22Rv1 (cell line): ENCODE measurements at regions not wholly inside any gene's neighbourhood (a gene's known extent, or its start where the extent isn't known, plus 50 kb on each side); places are given as distances from the start of the nearest gene placed in this dataset.

Experiments
- H3K27ac ChIP-seq: fragments of 450-650 bp; 2 replicates; pipeline ENCODE4 v1.5.1; 2017
- CTCF ChIP-seq: fragments of 450-650 bp; IDR thresholded peaks from 2 replicates; pipeline ENCODE4 v1.5.1; 2017; ENCODE audit warnings: mild to moderate bottlenecking
- ZFX ChIP-seq: fragments of 450-650 bp; IDR thresholded peaks from 2 replicates; pipeline ENCODE4 v1.6.1; 2017; ENCODE audit warnings: antibody characterized with exemption, borderline replicate concordance

- TF ChIP-seq ZFX (no peak), CTCF (no peak)
These were observed 120.2 kb downstream of the INHBB start for GRCh38 chr2:120465989-120466703.

GRCh38 chr2:120466704-120467054 lies 120.7 kb downstream of the INHBB start:
- H3K27ac ChIP-seq = no peak overlapping the region
- TF ChIP-seq ZFX = no peak
- TF ChIP-seq CTCF = no peak

More at GRCh38 chr2:120465989-120466703, 120.2 kb downstream of the INHBB start:
- H3K27ac ChIP-seq = no peak overlapping the region

GRCh38 chr2:120468136-120468535 lies 122.2 kb downstream of the INHBB start:
- H3K27ac ChIP-seq = no peak overlapping the region
- TF ChIP-seq ZFX (no peak), CTCF (no peak)

GRCh38 chr2:120469426-120469825 lies 123.5 kb downstream of the INHBB start:
- TF ChIP-seq ZFX (no peak), CTCF (no peak)
- peak overlapping the region; percentile 67 for H3K27ac ChIP-seq

GRCh38 chr2:120470041-120470965 lies 124.4 kb downstream of the INHBB start:
- TF ChIP-seq CTCF (no peak), ZFX (no peak)
- peak overlapping the region; percentile 67 for H3K27ac ChIP-seq

- TF ChIP-seq CTCF = no peak
These were observed 125.2 kb downstream of the INHBB start for GRCh38 chr2:120471166-120471565.

GRCh38 chr2:120472031-120472430 lies 126.1 kb downstream of the INHBB start:
- H3K27ac ChIP-seq = no peak overlapping the region
- TF ChIP-seq CTCF = no peak
- TF ChIP-seq ZFX = no peak

More at GRCh38 chr2:120471166-120471565, 125.2 kb downstream of the INHBB start:
- H3K27ac ChIP-seq = peak overlapping the region; percentile 67
